IPS DF 6.9 (cell line): ENCODE measurements at regions not wholly inside any gene's neighbourhood (a gene's known extent, or its start where the extent isn't known, plus 50 kb on each side); places are given as distances from the start of the nearest gene placed in this dataset.

Experiments used
- DNase-seq: peaks from one replicate; pipeline ENCODE4 v3.0.0-alpha.2; 2013; ENCODE audit warnings: low read depth, low spot score
- H3K27ac ChIP-seq: one replicate; pipeline ENCODE4 v1.5.1; 2013; ENCODE audit warnings: low read length, control low read depth
- H3K27me3 ChIP-seq: 2 replicates; pipeline ENCODE4 v1.6.1; 2013; ENCODE audit warnings: mild to moderate bottlenecking, low read length; ENCODE audit not compliant: control insufficient read depth, insufficient read depth
- H3K36me3 ChIP-seq: 2 replicates; pipeline ENCODE4 v1.6.1; 2013; ENCODE audit warnings: low read length; ENCODE audit not compliant: control insufficient read depth, insufficient read depth
- H3K4me1 ChIP-seq: 2 replicates; pipeline ENCODE4 v1.6.1; 2013; ENCODE audit warnings: low read length; ENCODE audit not compliant: control insufficient read depth, insufficient read depth
- H3K4me3 ChIP-seq: 2 replicates; pipeline ENCODE4 v1.5.1; 2013; ENCODE audit warnings: mild to moderate bottlenecking, low read length
- H3K9me3 ChIP-seq: 2 replicates; pipeline ENCODE4 v1.6.1; 2013; ENCODE audit warnings: low read length, inconsistent platforms; ENCODE audit not compliant: control insufficient read depth, insufficient read depth
- WGBS: extraction: QIAGEN DNeasy Blood & Tissue Kit; methylation state at CpG from one replicate; pipeline ENCODE4 v1.1.7; 2013; ENCODE audit warnings: mixed read lengths, missing lambda C conversion rate; ENCODE audit not compliant: insufficient read length, insufficient coverage; 5-methylcytosine and 5-hydroxymethylcytosine counted together

GRCh38 chr10:43976292-43976691 lies 327.6 kb upstream of the ZNF32 start:
- no CpG with 5 or more reads among the region's 1 CpG for WGBS
- Histone ChIP-seq H3K4me1 (no peaks in the 10 kb centered on the region), H3K27me3 (no peaks in the 10 kb centered on the region), H3K9me3 (no peaks in the 10 kb centered on the region), H3K27ac (no peak overlapping the region), H3K36me3 (no peaks in the 10 kb centered on the region), H3K4me3 (no peak overlapping the region)
- DNase-seq = no peak

- H3K27ac ChIP-seq = no peak overlapping the region
- H3K4me1 ChIP-seq = no peaks in the 10 kb centered on the region
- no peaks in the 10 kb centered on the region for H3K27me3 ChIP-seq
- no CpG with 5 or more reads among the region's 3 CpGs for WGBS
- H3K9me3 ChIP-seq = no peaks in the 10 kb centered on the region
- H3K4me3 ChIP-seq = no peak overlapping the region
- no peaks in the 10 kb centered on the region for H3K36me3 ChIP-seq
- no peak for DNase-seq
Measured at GRCh38 chr10:43973801-43974200, 325.1 kb upstream of the ZNF32 start.

GRCh38 chr10:43972976-43973647 lies 324.4 kb upstream of the ZNF32 start:
- no peaks in the 10 kb centered on the region for H3K9me3 ChIP-seq
- no peaks in the 10 kb centered on the region for H3K4me1 ChIP-seq
- no CpG with 5 or more reads among the region's 10 CpGs for WGBS
- H3K36me3 ChIP-seq = no peaks in the 10 kb centered on the region
- no peak overlapping the region for H3K4me3 ChIP-seq
- H3K27me3 ChIP-seq = no peaks in the 10 kb centered on the region
- H3K27ac ChIP-seq = no peak overlapping the region
- DNase-seq = no peak

GRCh38 chr10:43971981-43972380 lies 323.3 kb upstream of the ZNF32 start:
- no peaks in the 10 kb centered on the region for H3K27me3 ChIP-seq
- no peaks in the 10 kb centered on the region for H3K36me3 ChIP-seq
- H3K9me3 ChIP-seq = no peaks in the 10 kb centered on the region
- no CpG with 5 or more reads among the region's 8 CpGs for WGBS
- H3K4me1 ChIP-seq = no peaks in the 10 kb centered on the region
- H3K27ac ChIP-seq = no peak overlapping the region
- H3K4me3 ChIP-seq = no peak overlapping the region
- DNase-seq = no peak

GRCh38 chr10:43971306-43971705 lies 322.6 kb upstream of the ZNF32 start:
- Histone ChIP-seq H3K4me3 (no peak overlapping the region), H3K27me3 (no peaks in the 10 kb centered on the region), H3K4me1 (no peaks in the 10 kb centered on the region), H3K27ac (no peak overlapping the region), H3K9me3 (no peaks in the 10 kb centered on the region), H3K36me3 (no peaks in the 10 kb centered on the region)
- no CpG with 5 or more reads among the region's 5 CpGs for WGBS
- DNase-seq = no peak

- DNase-seq = no peak
- Histone ChIP-seq H3K4me1 (no peaks in the 10 kb centered on the region), H3K9me3 (no peaks in the 10 kb centered on the region), H3K36me3 (no peaks in the 10 kb centered on the region), H3K4me3 (no peak overlapping the region), H3K27ac (no peak overlapping the region), H3K27me3 (no peaks in the 10 kb centered on the region)
- WGBS = no CpG with 5 or more reads among the region's 2 CpGs
Measured at GRCh38 chr10:43970717-43971116, 322.0 kb upstream of the ZNF32 start.

- H3K4me1 ChIP-seq = no peaks in the 10 kb centered on the region
- no peaks in the 10 kb centered on the region for H3K27me3 ChIP-seq
- H3K9me3 ChIP-seq = no peaks in the 10 kb centered on the region
- DNase-seq = no peak
- no CpG with 5 or more reads among the region's 6 CpGs for WGBS
- H3K4me3 ChIP-seq = no peak overlapping the region
- no peaks in the 10 kb centered on the region for H3K36me3 ChIP-seq
- no peak overlapping the region for H3K27ac ChIP-seq
Measured at GRCh38 chr10:43970018-43970698, 321.5 kb upstream of the ZNF32 start.

GRCh38 chr10:43969506-43969905 lies 320.8 kb upstream of the ZNF32 start:
- DNase-seq = no peak
- H3K9me3 ChIP-seq = no peaks in the 10 kb centered on the region
- no peaks in the 10 kb centered on the region for H3K4me1 ChIP-seq
- no CpG with 5 or more reads among the region's 9 CpGs for WGBS
- no peaks in the 10 kb centered on the region for H3K36me3 ChIP-seq
- no peak overlapping the region for H3K4me3 ChIP-seq
- no peak overlapping the region for H3K27ac ChIP-seq
- H3K27me3 ChIP-seq = no peaks in the 10 kb centered on the region

GRCh38 chr10:43968961-43969360 lies 320.3 kb upstream of the ZNF32 start:
- DNase-seq = no peak
- no peaks in the 10 kb centered on the region for H3K36me3 ChIP-seq
- WGBS = no CpG with 5 or more reads among the region's 14 CpGs
- no peaks in the 10 kb centered on the region for H3K9me3 ChIP-seq
- no peak overlapping the region for H3K4me3 ChIP-seq
- no peaks in the 10 kb centered on the region for H3K4me1 ChIP-seq
- no peaks in the 10 kb centered on the region for H3K27me3 ChIP-seq
- no peak overlapping the region for H3K27ac ChIP-seq

- no peak overlapping the region for H3K4me3 ChIP-seq
- no peaks in the 10 kb centered on the region for H3K9me3 ChIP-seq
- no peak overlapping the region for H3K27ac ChIP-seq
- WGBS = no CpG with 5 or more reads among the region's 1 CpG
- no peaks in the 10 kb centered on the region for H3K4me1 ChIP-seq
- H3K36me3 ChIP-seq = no peaks in the 10 kb centered on the region
- no peak for DNase-seq
- H3K27me3 ChIP-seq = no peaks in the 10 kb centered on the region
Measured at GRCh38 chr10:43968076-43968475, 319.4 kb upstream of the ZNF32 start.

- no peak for DNase-seq
- Histone ChIP-seq H3K4me1 (no peaks in the 10 kb centered on the region), H3K36me3 (no peaks in the 10 kb centered on the region), H3K27me3 (no peaks in the 10 kb centered on the region), H3K9me3 (no peaks in the 10 kb centered on the region), H3K4me3 (no peak overlapping the region), H3K27ac (no peak overlapping the region)
- no CpG with 5 or more reads among the region's 3 CpGs for WGBS
Measured at GRCh38 chr10:43966571-43966965, 317.9 kb upstream of the ZNF32 start.
